Activated CD4-positive, alpha-beta T cell treated with anti-CD3 and anti-CD28 coated beads for 4 hours (primary cell): ENCODE measurements at regions not wholly inside any gene's neighbourhood (a gene's known extent, or its start where the extent isn't known, plus 50 kb on each side); places are given as distances from the start of the nearest gene placed in this dataset.

ENCODE experiments used
- DNase-seq, 2 donors: peaks; one replicate each; pipeline ENCODE4 v3.0.0-alpha.2; 2020

DNA sequence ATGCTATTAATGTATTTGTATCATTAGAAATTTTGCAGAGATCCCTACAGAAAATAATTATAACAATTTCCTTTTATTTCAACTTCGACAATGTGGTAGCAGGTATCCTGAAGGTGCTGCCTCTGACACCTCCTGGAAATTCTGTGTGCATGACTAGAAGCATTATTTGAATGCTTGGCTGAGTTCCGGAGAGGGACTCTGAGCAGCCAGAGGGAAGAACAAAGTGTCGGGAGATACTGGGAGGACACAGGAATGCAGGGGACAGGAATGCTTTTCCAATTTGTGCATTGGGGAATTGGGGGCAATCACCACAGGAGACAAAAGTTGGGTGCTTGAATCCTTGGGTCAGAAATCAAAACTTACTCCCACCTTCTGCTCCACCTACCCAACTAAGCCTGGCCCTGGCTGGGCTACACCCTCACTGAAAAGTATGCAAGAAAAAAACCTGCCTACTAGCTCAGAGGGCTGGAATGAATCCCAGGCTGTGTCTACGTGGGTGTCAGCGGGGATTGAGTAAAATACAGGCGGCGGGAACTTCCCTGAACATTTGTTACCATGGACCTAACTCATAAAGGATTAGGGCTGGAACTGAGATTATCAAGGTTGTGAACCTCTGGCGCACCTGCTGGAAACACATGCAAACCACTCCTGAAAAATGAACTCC, 299.3 kb downstream of the SOX11 start:
- DNase-seq, result no peak

- DNase-seq, result no peak
Measured at GRCh38 chr2:5995832-5996231, 303.6 kb downstream of the SOX11 start.

- no peak for DNase-seq
Measured at GRCh38 chr2:6008186-6008585, 316.0 kb downstream of the SOX11 start.

DNA sequence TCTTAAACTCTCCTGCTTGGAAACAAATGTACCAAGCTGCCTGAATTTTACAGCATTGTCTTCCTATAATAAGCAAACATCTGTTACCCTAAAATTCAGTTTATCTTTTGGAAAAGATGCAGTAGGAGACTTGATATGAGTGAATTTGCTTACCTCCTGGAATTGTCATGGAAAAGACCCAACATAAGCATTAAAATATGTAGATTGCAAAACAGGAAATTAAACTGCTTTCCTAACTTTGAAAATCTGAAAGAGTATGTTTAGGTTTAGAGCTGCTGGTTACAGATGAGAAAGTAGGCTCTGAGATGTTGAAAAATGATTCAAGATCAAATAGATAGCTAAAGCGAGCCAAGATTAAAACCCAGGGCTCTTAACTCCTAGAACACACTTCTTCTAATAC, 316.5 kb downstream of the SOX11 start:
- no peak for DNase-seq

GRCh38 chr2:6010163-6010562, 318.0 kb downstream of the SOX11 start:
- DNase-seq, result no peak

DNA sequence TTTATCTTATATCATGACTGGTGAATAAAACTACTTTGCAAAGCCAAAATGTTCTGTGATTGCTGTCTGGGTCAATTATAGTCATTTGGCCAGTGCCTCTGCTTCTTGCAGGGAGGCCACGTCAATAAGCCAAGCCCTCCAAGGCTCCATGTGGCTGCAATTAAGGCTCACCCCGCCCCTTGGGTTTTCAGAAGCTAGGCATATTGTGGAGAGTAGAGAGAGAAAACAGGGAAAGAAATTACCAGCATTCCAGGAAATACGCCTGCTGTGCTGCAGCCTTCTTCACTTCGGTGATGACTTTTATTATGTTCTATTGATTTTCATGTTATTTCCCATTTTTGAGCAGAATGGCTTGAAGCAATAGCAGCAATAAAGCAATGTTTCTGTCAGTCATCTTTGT, 319.7 kb downstream of the SOX11 start:
- no peak for DNase-seq

DNA sequence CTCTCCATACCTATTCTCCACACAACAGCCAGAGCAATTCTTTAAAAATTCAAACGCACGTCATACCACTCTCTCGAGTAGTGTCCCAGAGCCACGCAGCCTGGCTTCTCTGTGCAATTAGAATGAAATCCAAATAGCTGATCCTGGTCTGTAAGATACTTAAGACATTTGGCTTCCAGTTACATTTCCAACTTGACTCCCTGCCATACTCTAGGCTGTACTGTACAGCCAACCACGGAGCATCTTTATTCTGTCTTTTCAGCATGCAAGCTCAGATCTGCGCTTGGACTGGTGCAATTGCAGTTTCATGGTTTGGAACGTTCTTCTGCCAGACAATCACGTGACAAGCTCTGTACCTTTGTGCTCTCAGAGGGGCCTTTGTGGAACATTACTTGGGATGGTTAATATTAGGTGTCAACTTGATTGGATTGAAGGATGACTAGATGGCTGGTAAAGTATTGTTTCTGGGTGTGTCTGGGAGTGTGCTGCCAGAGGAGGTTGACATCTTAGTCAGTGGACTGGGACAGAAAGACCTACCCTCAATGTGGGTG, 325.6 kb downstream of the SOX11 start:
- DNase-seq, result no peak

DNA sequence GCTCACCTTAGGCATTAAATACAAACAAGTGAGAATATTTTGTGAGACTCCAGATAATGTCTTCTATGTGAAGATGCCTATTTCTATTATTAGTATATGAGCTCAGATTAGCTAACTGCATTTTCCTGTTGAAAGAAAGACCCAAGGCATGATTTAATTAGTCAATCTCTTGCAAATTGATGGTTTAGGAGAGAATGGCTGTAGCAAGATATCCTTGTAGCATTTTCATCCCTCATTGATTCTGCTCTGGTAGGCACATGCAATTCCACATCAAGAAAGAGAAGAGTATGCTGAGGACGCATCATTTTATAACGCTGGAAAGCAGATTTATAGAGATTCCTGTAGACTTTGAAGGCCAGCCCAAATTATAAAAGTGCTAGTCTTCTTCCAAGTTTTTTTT, 332.0 kb downstream of the SOX11 start:
- no peak for DNase-seq

GRCh38 chr2:6024784-6025183, 332.6 kb downstream of the SOX11 start:
- no peak for DNase-seq

GRCh38 chr2:6025391-6025790, 333.2 kb downstream of the SOX11 start:
- DNase-seq, result no peak

DNA sequence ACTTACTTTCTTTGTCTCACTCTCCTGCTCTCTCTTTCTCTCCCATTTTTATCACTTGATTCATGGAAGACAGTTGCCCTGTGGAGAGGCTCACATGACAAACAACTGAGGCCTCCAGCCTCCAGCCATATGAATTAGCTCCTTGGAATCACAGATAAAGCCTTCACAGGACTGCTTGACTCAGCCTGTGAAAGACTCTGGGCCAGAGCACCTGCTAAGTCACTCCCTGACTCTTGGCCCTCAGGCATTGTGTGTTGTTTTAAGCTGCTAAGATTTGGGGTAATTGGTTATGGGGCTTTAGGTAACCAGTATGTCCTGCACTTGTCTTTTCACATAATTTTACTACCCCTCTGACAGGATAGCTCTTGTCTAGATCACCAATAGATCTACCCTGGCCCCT, 334.9 kb downstream of the SOX11 start:
- DNase-seq, result no peak

DNA sequence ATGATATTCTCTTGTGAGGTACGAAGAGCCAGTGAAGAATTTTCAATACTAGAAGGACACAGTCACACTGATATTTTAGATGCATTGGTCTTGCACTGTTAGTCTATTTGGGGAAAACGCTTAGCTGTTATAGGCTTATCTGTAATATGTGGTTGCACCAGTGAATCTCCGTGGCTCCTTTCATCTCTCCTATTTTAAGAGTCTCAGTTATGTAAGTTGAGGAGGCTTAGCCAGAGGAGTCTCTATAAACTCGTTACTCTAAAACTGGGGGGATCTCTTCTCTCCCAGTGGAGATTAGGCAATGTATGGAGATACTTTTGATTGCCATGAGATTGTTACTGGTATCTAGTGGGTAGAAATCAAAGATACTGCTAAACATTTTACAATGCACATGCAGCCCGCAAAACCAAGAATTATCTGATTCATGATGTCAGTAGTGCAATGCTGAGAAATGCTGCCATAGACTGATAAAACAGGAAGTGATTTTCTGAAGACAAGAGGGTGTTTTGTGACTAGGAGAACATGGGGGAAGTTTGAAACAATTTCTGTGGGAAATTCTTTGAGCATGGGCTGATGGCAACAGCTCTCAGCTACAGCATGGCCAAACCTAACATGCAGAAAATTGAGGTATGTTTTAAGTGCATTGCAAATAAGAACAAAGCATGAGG, 339.1 kb downstream of the SOX11 start:
- no peak for DNase-seq

- DNase-seq, result no peak
Measured at GRCh38 chr2:6036211-6036610, 344.0 kb downstream of the SOX11 start.

DNA sequence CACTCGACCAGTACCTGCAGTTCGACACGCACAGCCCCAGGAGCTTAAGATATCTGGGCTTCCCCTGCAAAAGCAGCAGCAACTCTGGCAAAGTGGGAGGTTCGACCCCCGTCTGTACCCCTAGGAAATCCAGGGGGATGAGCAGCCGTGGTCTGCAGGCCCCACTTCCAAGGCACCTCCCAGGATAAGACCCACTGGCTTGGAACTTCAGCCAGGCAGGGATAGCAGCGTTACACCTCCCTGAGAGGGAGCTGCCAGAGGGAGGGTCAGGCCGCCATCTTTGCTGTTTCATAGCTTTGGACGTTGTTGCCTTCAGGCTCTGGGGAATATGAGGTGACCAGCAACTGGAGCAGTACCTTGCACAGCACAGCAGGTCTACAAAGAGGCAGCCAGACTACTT, 351.1 kb downstream of the SOX11 start:
- DNase-seq, result no peak

GRCh38 chr2:6052649-6053048, 360.5 kb downstream of the SOX11 start:
- DNase-seq, result no peak

GRCh38 chr2:6053743-6054142, 361.6 kb downstream of the SOX11 start:
- DNase-seq, result no peak

DNA sequence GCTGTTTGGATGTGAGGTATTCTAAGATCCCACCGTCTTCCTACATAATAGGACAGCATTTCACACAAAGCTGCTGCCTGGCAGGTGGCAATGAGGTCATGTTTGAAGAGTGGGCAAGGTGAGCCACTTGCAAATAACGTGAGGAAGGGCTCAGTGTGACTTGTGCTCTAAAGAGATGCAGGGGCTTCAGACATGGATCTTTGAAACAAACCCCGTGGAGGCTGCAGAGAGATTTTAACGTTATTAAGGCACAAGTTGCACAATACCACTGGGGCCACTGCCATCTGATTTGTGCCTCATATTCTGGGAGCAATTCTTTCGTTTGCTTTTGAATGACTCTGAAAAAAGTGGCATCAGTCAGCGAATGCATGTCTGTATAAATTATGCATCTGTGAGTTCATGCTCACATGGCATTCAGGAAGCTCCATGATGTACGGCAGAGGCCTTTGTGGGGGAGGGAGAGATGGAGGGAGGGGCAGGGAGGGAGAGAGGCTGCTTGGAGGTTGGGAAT, 362.0 kb downstream of the SOX11 start:
- no peak for DNase-seq

DNA sequence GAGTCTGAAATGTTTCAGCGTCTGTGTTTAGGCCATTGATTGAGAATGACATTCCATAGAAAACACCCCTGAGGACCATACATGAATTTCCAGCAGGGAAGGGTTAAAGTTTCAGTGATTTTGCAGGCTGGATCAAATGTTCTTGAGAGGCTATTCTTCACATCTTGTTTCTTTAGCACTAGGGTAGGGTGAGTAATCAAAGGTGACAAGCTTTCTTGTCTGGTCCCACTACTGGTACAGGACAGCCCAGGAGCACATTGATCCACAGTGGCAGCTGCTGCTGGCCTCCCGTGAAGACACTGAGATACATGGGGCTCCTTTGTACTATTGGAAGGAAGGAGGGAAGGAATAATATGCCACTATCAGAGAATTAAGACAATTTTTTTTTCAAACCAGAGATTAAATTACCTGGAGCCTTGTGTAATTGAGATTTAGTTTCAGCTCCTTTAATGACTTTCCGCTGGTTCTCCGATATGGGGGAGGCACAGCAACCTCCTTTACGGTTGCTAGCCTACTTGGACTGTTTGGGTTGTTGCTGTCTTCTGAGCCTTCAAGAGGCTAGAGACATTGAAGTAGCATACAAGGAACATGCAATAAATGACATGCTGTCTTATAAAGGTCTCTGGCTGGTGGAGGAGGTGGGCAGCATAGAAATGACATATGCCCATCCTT, 368.9 kb downstream of the SOX11 start:
- no peak for DNase-seq

GRCh38 chr2:6064757-6065156, 372.6 kb downstream of the SOX11 start:
- DNase-seq, result no peak

DNA sequence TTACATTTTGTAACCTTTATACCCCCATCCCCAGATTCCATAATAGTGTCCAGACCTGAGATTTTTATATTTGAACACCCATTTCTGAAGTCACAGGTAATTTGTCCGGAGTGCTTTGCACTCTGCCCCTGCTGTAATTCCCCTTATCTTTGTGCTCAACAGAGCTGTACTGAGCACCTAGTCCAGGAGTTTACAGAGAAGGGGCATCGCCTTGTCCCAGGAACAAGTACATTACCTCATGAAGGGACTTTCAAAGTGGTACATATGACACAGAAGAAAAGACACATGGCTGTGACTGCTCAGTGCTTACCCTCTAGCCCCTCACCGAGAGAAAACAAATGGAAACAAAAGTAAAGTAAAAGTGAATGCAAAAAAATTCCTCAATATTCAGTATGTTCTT, 373.5 kb downstream of the SOX11 start:
- no peak for DNase-seq

- no peak for DNase-seq
Measured at GRCh38 chr2:6067089-6067488, 374.9 kb downstream of the SOX11 start.

DNA sequence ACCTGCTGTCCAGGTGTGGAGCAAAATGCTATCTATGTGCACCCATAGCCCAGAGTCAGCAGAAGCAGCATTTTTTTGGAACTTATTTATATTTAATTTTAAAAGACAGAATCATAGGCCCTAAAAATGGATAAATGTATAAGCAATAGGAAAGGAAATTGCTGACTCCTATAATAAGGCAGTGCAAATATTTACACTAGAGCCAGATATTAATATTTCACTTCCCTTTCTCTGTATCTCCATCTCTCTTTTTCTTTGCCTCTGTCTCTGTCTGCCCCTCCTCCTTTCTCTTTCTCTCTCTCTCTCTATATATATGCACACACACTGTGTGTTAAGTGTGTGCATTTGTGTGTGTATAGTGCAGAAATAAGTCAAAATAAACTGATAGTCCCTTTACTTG, 375.6 kb downstream of the SOX11 start:
- DNase-seq, result no peak

GRCh38 chr2:6068429-6068828, 376.2 kb downstream of the SOX11 start:
- no peak for DNase-seq

DNA sequence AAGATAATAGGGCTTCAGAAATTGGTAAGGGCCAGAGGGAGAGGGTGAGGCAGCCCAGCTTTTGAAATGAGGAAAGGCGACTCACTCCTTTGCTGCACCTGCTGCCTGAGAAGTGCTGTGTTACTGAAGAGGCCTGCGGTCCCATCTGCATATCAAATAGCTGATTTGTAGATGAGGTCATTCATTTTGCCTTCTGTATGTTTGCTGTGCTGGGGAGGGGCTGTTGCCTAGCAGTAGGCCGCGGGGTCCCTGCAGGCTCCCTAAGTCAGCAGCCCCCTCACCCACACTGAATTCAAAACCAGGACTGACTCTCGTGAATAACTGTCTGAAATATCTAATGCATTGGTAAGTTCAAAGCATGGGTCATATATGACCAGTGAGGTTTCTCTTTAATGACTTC, 377.2 kb downstream of the SOX11 start:
- no peak for DNase-seq
